ENCODE measurements at regions not wholly inside any gene's neighbourhood (a gene's known extent, or its start where the extent isn't known, plus 50 kb on each side); places are given as distances from the start of the nearest gene placed in this dataset.

DNA sequence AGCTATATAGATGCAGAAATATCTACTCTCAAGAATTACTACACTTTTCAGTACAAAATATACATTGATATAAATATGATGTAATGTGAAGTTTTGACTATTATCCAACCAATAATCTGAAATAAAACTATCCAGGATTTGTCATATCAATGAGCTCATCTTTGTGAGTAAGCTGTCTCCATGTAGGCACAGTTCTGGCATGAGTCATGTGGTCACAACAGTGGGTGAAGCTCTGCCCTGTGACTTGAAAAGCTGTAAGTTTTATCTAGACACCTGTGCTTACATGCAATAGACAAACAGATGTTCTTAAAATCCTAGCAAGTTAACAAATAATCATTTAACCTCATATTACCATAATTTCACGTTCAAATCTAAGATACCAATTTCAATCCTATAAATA lies 192.7 kb downstream of the GABRG1 start:
- TF ChIP-seq EZH2 (IDR thresholded peaks at IDR 0.05; ENCODE audit: borderline replicate concordance, low read depth, low read length, severe bottlenecking), result no peak
- TF ChIP-seq POLR2A (IDR thresholded peaks at IDR 0.05; ENCODE audit: low read depth, low read length), result no peak
- TF ChIP-seq, protein P1, sequence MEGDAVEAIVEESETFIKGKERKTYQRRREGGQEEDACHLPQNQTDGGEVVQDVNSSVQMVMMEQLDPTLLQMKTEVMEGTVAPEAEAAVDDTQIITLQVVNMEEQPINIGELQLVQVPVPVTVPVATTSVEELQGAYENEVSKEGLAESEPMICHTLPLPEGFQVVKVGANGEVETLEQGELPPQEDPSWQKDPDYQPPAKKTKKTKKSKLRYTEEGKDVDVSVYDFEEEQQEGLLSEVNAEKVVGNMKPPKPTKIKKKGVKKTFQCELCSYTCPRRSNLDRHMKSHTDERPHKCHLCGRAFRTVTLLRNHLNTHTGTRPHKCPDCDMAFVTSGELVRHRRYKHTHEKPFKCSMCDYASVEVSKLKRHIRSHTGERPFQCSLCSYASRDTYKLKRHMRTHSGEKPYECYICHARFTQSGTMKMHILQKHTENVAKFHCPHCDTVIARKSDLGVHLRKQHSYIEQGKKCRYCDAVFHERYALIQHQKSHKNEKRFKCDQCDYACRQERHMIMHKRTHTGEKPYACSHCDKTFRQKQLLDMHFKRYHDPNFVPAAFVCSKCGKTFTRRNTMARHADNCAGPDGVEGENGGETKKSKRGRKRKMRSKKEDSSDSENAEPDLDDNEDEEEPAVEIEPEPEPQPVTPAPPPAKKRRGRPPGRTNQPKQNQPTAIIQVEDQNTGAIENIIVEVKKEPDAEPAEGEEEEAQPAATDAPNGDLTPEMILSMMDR (IDR thresholded peaks at IDR 0.05; ENCODE audit: extremely low read depth in 1 of 2, insufficient read depth in 1 of 2, low read depth in 1 of 2, low read length in 2 of 2), result no peak
- TF ChIP-seq, protein P2, sequence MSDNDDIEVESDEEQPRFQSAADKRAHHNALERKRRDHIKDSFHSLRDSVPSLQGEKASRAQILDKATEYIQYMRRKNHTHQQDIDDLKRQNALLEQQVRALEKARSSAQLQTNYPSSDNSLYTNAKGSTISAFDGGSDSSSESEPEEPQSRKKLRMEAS (IDR thresholded peaks at IDR 0.05; ENCODE audit: insufficient read depth, insufficient read length), result no peak

Measured in endothelial cell of umbilical vein (primary cell).